Skeletal muscle tissue (tissue), 3 donors: ENCODE measurements at regions not wholly inside any gene's neighbourhood (a gene's known extent, or its start where the extent isn't known, plus 50 kb on each side); places are given as distances from the start of the nearest gene placed in this dataset.

Source experiments
- H3K27ac ChIP-seq: one replicate; pipeline ENCODE4 v1.7.0; 2013; ENCODE audit warnings: mild to moderate bottlenecking, low read depth, low read length, inconsistent platforms
- H3K27me3 ChIP-seq, 3 donors: one replicate each; pipeline ENCODE4 v1.7.0; 2013; ENCODE audit warnings: low read length in 3 of 3; ENCODE audit not compliant: control insufficient read depth in 3 of 3, insufficient read depth in 3 of 3
- H3K36me3 ChIP-seq, 3 donors: one replicate each; pipeline ENCODE4 v1.7.0; 2013; ENCODE audit warnings: low read length in 3 of 3; ENCODE audit not compliant: control insufficient read depth in 3 of 3, insufficient read depth in 3 of 3
- H3K4me1 ChIP-seq, 3 donors: one replicate each; pipeline ENCODE4 v1.7.0; 2013; ENCODE audit warnings: low read length in 3 of 3, mild to moderate bottlenecking in 3 of 3; ENCODE audit not compliant: control insufficient read depth in 3 of 3, insufficient read depth in 3 of 3
- H3K4me3 ChIP-seq, 3 donors: one replicate each; pipeline ENCODE4 v1.7.0; 2013; ENCODE audit warnings: low read length in 3 of 3
- H3K9ac ChIP-seq, 3 donors: one replicate each; pipeline ENCODE4 v1.7.0; 2013; ENCODE audit warnings: low read length in 3 of 3, mild to moderate bottlenecking in 3 of 3, moderate library complexity in 2 of 3, low read depth in 1 of 3
- H3K9me3 ChIP-seq, 3 donors: one replicate each; pipeline ENCODE4 v1.7.0; 2013; ENCODE audit warnings: low read length in 3 of 3; ENCODE audit not compliant: control insufficient read depth in 3 of 3
- donor health status: Osteomylitis.

DNA sequence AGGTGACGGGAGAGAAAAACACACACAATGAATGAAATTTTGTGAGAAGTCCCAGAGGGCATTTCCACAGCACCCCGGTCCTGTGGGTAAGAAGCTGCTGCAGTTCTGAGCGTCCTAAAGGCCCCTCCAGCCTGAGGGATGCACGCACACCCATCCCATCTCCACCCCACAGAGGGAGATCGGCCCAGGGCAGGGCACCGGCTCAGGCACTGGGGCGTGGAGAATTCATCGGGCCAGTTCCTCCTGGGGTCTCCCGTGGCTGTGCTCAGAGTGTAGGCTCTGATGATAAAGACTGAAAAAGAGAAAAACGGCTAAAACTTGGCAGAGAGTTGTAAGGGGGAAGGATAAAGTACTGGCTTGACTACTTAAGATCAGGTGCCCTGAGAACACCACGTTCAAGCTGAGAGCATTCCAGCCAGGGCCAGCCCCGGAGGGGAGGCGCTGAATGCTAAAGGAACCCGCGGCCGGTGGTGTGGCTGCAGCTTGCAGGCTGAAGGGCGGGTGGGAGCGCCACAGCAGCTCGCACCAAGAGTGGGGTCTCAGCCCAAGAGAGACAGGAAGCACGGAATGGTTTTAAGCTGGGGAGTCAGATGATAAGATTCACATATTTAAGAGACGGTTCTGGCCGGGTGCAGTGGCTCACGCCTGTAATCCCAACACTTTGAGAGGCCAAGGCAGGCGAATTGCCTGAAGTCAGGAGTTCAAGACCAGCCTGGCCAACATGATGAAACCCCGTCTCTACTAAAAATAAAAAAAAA lies 121.9 kb upstream of the SPACA7 start:
- peaks cover 0 to 20% (median 2%) of the 10 kb centered on the region in 3 donors for H3K27me3 ChIP-seq
- no peak overlapping the region for H3K9ac ChIP-seq
- H3K9me3 ChIP-seq, result peaks cover 0 to 11% (median 0%) of the 10 kb centered on the region in 3 donors
- H3K36me3 ChIP-seq, result no peaks in the 10 kb centered on the region
- H3K4me3 ChIP-seq, result no peak overlapping the region
- H3K4me1 ChIP-seq, result no peaks in the 10 kb centered on the region
- H3K27ac ChIP-seq, result no peak overlapping the region

DNA sequence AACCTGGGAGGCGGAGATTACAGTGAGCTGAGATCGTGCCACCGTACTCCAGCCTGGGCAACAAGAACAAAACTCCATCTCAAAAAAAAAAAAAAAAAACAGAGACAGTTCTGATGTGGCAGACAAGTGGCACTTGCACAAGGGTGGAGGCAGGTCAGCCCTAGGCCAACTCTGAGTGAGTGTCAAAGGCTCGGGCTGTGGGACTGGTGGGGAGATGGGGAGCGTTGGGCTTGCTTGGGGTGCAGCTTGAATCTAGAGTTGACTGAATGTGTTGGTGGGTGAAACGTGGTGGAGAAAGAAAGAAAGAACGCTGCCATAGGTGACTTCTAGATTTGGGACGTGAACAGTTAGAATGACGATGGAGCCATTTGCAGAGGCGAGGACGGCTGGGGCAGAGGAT lies 121.3 kb upstream of the SPACA7 start:
- Histone ChIP-seq H3K4me1 (no peaks in the 10 kb centered on the region), H3K9ac (no peak overlapping the region), H3K36me3 (no peaks in the 10 kb centered on the region), H3K27ac (no peak overlapping the region), H3K9me3 (peaks cover 0 to 6% (median 0%) of the 10 kb centered on the region in 3 donors), H3K27me3 (peaks cover 0 to 20% (median 2%) of the 10 kb centered on the region in 3 donors), H3K4me3 (no peak overlapping the region)

GRCh38 chr13:112255550-112256120 lies 120.5 kb upstream of the SPACA7 start:
- Histone ChIP-seq H3K27me3 (peaks cover 0 to 20% (median 2%) of the 10 kb centered on the region in 3 donors), H3K9me3 (peaks cover 0 to 2% (median 0%) of the 10 kb centered on the region in 3 donors), H3K27ac (no peak overlapping the region), H3K4me1 (no peaks in the 10 kb centered on the region), H3K9ac (no peak overlapping the region), H3K36me3 (no peaks in the 10 kb centered on the region), H3K4me3 (no peak overlapping the region)

DNA sequence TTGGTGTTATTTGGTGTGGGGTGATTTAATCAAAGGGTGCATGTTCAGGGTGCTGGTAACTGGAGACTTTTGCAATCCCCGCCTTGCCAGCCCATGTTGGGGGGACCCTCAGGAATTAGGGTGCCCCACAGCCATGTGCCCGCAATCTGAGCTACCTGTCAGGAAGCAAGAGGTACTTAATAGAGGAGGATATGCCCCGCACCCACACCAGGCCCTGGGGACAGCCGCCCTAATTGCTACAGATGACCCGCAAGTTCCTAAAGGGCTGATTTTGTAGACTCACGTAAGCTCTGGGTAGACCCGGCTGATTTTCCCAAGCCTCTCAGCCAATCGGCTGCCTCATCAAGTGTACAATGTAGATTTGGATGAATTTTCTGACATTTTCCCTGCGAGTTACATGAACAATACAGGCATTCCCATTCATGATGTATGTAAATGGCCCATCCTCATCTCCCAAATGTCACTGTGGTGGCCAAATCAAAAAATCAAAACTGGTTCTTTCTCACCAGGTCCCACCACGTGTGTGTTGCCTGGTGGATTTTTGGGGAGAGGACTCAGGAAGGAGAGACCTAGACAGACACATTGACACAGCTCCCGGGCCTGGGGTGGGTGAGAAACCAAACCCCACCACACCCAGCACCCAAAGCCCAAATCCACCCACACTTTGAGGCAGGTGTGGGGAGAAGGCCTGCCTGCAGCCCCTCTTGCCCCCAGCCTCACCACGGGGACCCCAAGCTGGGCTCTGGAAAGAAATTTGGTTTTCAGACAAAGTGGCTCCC lies 119.2 kb upstream of the SPACA7 start:
- no peak overlapping the region for H3K4me3 ChIP-seq
- H3K36me3 ChIP-seq, result no peaks in the 10 kb centered on the region
- H3K9ac ChIP-seq, result no peak overlapping the region
- H3K4me1 ChIP-seq, result no peaks in the 10 kb centered on the region
- peaks cover 0 to under 1% (median 0%) of the 10 kb centered on the region in 3 donors for H3K9me3 ChIP-seq
- H3K27ac ChIP-seq, result no peak overlapping the region
- H3K27me3 ChIP-seq, result peaks cover 0 to 11% (median 2%) of the 10 kb centered on the region in 3 donors

GRCh38 chr13:112259511-112259910 lies 116.6 kb upstream of the SPACA7 start:
- no peak overlapping the region for H3K27ac ChIP-seq
- no peaks in the 10 kb centered on the region for H3K36me3 ChIP-seq
- no peak overlapping the region for H3K4me3 ChIP-seq
- H3K4me1 ChIP-seq, result no peaks in the 10 kb centered on the region
- peaks cover 0 to 2% (median 0%) of the 10 kb centered on the region in 3 donors for H3K9me3 ChIP-seq
- peaks cover 0 to 4% (median 0%) of the 10 kb centered on the region in 3 donors for H3K27me3 ChIP-seq
- no peak overlapping the region for H3K9ac ChIP-seq

DNA sequence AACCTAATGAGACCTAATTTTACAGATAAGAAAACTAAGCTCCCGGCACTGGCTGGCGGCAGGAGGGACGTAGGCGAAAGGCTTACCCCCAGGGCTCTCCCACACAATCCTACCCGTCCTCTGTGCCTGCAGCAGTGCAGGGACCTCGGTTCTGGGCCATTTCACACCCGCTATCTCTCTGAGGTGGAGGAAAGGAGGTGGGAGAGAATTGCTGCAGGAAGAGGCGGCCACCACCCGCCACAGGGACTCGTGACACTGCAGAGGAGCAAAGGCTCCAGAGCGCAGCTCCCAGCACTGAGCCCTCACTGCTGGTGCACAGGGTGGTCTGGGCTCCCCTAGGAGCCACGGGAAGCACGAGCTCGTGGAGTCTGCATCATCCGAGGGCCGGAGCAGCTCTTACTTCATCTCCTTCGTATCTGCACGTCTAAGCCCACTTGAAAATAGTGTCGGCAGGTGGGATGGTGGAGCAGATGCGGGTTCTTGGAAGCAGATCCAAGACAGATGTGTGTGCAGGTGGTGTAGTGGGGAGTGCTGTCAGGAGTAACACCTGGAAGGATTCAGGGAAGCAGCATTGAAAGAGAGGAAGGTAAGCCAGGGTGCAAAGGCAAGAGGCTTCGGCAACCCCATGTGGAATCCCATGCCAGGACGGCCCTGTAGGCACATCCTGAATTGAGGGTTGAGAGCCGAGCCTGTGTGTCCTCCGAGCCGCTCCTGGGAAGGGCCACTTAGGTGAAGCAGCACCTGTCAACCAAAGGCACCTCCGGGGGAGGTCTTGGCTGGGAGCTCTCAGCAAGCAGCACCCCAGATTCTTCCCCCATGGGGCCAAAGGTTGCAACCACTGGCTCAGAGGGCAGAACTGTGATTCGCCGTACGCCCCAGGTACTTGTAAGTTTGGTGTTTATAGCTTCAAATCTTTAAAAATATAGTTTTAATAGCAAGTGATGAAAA lies 115.8 kb upstream of the SPACA7 start:
- Histone ChIP-seq H3K27ac (no peak overlapping the region), H3K27me3 (peaks cover 0 to 4% (median 0%) of the 10 kb centered on the region in 3 donors), H3K9ac (no peak overlapping the region), H3K4me1 (no peaks in the 10 kb centered on the region), H3K36me3 (no peaks in the 10 kb centered on the region), H3K4me3 (no peak overlapping the region), H3K9me3 (peaks cover 0 to 2% (median 0%) of the 10 kb centered on the region in 3 donors)

DNA sequence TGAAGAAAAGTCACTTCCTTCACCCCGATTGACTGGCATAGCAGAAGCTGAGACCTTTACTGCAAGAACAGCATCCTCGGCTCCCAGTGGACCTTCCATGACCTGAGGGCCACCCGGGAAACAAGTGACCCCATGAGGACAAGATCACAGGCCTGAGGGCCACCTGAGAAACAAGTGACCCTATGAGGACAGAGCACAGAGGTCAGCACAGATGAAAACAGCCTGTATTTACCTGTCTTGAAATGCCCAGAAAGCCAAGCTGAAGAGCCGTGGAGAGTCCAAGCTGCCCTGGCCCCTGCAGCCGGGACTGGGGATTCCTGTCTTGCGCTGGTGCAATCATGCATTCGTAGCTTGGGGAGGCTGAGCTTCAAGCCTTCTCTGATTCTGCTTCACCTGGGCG lies 114.2 kb upstream of the SPACA7 start:
- Histone ChIP-seq H3K36me3 (no peaks in the 10 kb centered on the region), H3K27ac (no peak overlapping the region), H3K9me3 (peaks cover 0 to 2% (median 0%) of the 10 kb centered on the region in 3 donors), H3K4me1 (no peaks in the 10 kb centered on the region), H3K9ac (no peak overlapping the region), H3K27me3 (peaks cover 0 to 4% (median 0%) of the 10 kb centered on the region in 3 donors), H3K4me3 (no peak overlapping the region)

DNA sequence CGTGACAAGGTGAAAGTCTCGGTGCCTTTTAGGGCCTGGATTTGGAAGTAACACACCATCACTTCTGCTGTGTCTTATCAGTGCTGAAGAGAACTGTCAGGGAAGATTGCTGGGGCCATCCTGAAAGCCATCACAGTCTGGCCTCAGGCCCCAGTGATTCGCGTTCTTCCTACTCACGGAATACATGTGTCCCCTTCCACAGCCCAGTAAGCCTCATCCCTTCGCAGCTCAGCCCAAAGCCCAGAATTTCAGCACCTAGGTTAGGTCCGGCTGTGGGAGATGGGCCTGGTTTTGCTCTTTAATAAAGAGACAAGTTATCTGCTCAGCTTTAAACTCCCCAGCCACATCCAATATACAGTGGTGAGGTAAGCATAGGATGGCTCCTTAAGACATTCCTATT lies 113.0 kb upstream of the SPACA7 start:
- peaks cover 0 to 4% (median 0%) of the 10 kb centered on the region in 3 donors for H3K27me3 ChIP-seq
- no peak overlapping the region for H3K9ac ChIP-seq
- no peak overlapping the region for H3K4me3 ChIP-seq
- no peak overlapping the region for H3K27ac ChIP-seq
- H3K9me3 ChIP-seq, result peaks cover 0 to 2% (median 0%) of the 10 kb centered on the region in 3 donors
- no peaks in the 10 kb centered on the region for H3K4me1 ChIP-seq
- H3K36me3 ChIP-seq, result no peaks in the 10 kb centered on the region

GRCh38 chr13:112267660-112268059 lies 108.5 kb upstream of the SPACA7 start:
- Histone ChIP-seq H3K9me3 (no peaks in the 10 kb centered on the region), H3K4me1 (no peaks in the 10 kb centered on the region), H3K9ac (no peak overlapping the region)

More at GRCh38 chr13:112267660-112268059, 108.5 kb upstream of the SPACA7 start:
- no peaks in the 10 kb centered on the region for H3K27me3 ChIP-seq
- no peak overlapping the region for H3K27ac ChIP-seq
- H3K4me3 ChIP-seq, result no peak overlapping the region
- no peaks in the 10 kb centered on the region for H3K36me3 ChIP-seq
